ENCODE measurements at regions not wholly inside any gene's neighbourhood (a gene's known extent, or its start where the extent isn't known, plus 50 kb on each side); places are given as distances from the start of the nearest gene placed in this dataset.

GRCh38 chr18:10055125-10055750, 141.4 kb downstream of the VAPA start:
- no peak for DNase-seq (ENCODE audit: low spot score in 2 of 2)
- FAIRE-seq: no peak

GRCh38 chr18:10056506-10056905, 142.7 kb downstream of the VAPA start:
- DNase-seq (ENCODE audit: low spot score in 2 of 2): no peak
- FAIRE-seq: no peak

DNA sequence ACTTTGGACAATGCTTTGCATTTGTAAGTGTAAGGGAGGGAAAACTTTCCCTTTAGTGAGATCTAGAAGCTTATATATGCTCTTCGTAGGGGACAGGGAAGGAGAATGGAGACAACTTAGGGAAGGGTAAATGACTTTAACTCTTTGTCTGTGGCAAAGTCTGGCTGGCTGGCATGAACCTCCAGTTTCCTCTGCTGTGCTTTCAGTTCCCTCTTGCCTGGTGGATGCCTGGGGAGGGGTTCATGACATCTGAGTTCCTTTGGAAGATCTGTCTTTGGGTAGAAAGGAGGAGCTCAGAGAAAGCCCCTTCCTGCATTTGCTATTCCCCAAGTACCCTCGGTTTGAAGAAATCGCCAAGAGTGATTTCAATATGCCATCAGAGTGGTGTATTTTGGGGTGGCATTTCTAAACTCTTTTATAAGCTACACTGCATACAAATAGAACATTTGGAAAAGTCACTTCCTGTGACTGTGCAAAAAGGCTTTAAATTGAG, 143.6 kb downstream of the VAPA start:
- DNase-seq (ENCODE audit: low spot score in 2 of 2): no peak
- no peak for FAIRE-seq

- FAIRE-seq (no peak), DNase-seq (ENCODE audit: low spot score in 2 of 2) (no peak)
Observed at GRCh38 chr18:10057894-10058791, 144.3 kb downstream of the VAPA start.

GRCh38 chr18:10059610-10060468, 146.0 kb downstream of the VAPA start:
- DNase-seq (ENCODE audit: low spot score in 2 of 2): no peak
- no peak for FAIRE-seq

DNA sequence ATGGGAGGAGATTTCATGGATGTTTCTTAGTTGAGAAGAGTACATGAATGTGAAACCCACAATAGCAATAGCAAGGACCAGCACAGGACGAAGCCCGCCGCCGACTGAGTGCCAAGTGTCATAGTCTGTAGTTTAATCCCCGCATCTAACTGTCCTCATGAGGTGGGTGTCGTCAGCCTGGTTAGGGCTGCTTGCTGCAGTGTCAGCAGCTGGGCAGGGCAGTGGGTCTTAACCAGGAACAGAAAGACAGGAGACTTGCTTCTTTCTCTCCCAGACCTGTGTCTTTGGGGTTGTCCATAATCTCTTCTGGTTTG, 146.6 kb downstream of the VAPA start:
- FAIRE-seq (no peak), DNase-seq (ENCODE audit: low spot score in 2 of 2) (no peak)

DNA sequence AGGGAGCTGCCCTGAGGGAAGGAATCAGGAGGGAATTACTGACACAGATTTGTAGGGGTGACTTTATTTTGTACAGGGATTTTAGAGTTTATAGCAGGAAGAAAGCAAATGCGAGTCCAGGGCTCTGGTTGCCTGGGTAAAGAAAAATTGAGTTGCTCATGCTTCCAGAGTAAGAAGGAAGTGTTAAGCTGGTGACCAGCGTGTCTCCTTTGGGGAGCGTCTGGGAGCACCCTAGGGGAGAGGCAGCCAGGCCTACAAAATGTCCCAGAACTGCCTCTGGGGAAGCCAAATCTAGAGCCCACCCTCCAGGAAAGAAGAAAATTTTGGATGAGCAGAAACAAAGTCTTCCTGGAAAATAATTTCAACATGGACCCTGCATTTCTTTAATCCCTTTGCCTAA, 147.0 kb downstream of the VAPA start:
- FAIRE-seq: no peak
- DNase-seq (ENCODE audit: low spot score in 2 of 2): no peak

DNA sequence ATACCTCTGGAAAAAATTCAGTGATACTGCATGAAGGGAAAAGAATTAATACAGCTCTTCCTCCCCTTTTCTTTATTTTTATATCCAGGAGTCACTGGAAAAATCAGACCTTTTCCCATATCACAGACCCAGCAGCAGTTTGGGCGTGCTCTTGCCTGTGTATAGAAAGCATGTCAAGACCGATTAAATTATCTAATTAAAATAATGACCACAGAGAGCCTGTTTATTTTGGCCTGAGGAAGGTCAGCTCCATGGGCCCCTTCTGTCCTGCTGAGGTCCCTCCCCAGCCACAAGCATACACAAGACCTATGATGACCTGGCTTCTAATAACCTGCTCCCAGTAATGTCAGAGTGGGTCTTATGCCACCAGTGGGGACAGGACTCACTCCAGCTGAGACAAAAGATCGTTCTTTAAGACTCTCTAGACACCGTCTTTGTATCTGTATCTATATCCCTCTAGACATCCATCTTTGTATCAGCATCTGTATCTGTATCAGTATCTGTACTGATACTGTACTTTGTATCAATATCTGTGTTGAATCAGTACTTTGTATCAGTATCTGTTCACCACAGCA, 147.8 kb downstream of the VAPA start:
- DNase-seq (ENCODE audit: low spot score in 2 of 2) (no peak), FAIRE-seq (no peak)

DNA sequence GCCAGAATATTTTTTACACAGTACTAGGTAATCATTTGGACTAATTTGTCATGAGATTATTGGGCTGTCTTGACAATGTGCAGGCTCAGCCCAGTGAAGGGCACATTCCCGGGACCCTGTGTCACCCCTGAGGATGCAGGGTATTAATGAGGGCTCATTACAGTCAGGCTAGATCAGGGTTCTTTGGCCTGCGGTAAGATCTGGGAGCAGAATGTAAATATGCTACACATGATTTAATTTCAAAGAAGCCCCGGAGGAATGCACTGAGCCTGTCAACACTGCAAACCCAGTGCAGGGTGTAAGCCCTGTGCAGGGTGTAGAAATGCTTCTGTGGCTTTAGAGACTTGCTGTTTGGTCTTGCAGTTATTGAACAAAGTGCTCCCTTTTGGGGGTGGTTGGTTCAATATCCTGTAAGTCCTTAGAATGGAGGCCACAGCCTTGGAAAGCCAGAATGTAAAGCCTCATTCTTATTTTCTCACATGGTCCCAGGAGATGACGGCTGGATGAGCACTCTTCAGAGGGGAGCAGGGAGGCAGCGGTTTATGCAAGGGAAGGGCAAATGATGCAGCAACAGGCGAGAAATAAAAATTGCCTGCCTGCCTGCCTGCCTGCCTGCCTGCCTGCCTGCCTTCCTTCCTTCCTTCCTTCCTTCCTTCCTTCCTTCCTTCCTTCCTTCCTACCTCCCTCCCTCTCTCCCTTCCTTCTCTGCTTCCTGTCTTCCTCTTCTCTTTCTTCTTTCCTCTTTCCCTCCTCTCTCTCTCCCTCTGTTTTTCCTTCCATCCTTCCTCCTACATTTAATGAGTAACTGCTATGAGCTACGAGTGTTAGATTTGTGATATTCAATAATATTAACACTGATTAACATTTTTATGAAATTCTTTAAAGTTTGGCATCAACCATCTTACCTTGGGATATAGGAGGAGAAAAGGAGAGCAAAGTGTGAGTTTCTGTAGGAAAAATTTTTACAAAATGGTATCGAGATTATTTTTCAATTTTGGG, 148.8 kb downstream of the VAPA start:
- DNase-seq (ENCODE audit: low spot score in 2 of 2): no peak
- FAIRE-seq: no peak

DNA sequence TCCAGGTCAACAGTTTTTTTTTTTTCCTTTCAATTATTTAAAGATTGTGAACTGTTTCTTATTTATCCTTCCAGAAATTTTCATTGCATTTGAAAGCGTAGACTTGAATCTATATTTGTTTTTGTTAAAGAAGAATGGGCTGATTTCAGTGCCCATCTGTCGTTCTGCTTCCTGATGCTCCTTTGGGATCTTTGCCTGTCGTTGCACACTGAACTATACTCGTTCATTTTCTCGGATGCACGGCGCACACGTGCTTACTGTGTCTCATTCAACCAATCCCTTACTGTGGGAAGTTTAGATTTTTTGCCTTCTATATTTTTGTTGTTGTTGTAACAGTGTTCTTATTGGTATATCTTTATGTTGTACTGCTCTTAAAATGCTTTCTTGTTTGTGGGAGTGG, 149.7 kb downstream of the VAPA start:
- DNase-seq (ENCODE audit: low spot score in 2 of 2) (no peak), FAIRE-seq (no peak)

- FAIRE-seq: no peak
- no peak for DNase-seq (ENCODE audit: low spot score in 2 of 2)
Observed at GRCh38 chr18:10064267-10064666, 150.5 kb downstream of the VAPA start.

- no peak for DNase-seq (ENCODE audit: low spot score in 2 of 2)
- no peak for FAIRE-seq
Observed at GRCh38 chr18:10065296-10065695, 151.5 kb downstream of the VAPA start.

GRCh38 chr18:10067670-10068659, 154.1 kb downstream of the VAPA start:
- FAIRE-seq: no peak
- DNase-seq (ENCODE audit: low spot score in 2 of 2): no peak

- FAIRE-seq (no peak), DNase-seq (ENCODE audit: low spot score in 2 of 2) (no peak)
Observed at GRCh38 chr18:10068766-10069567, 155.2 kb downstream of the VAPA start.

- FAIRE-seq: no peak
- no peak for DNase-seq (ENCODE audit: low spot score in 2 of 2)
Observed at GRCh38 chr18:10070561-10071000, 156.8 kb downstream of the VAPA start.

- FAIRE-seq (no peak), DNase-seq (ENCODE audit: low spot score in 2 of 2) (no peak)
Observed at GRCh38 chr18:10072671-10073175, 158.9 kb downstream of the VAPA start.

DNA sequence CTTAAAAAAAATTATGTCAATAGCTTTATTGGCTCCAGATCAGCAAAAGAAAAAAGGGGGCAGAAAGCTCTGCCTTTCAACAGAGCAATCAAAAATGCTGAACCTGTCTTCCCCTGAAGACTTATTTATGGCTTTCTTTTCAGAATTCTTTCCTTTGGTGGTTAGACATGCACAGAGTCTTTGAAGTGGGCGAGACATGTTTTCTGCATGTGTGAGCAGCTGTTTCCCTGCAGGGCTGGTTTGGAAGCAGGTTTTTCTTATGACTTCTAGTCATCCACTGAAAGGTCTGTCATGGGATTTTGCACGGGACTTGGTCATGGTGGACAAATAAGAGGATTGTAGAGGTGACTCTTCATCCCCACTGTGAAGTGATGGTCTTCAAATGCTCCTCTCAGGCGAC, 160.3 kb downstream of the VAPA start:
- FAIRE-seq: no peak
- no peak for DNase-seq (ENCODE audit: low spot score in 2 of 2)
